ENCODE measurements at regions not wholly inside any gene's neighbourhood (a gene's known extent, or its start where the extent isn't known, plus 50 kb on each side); places are given as distances from the start of the nearest gene placed in this dataset.

GRCh38 chr10:58089739-58090138, 178.0 kb downstream of the IPMK start:
- no peak overlapping the region for H3K4me3 ChIP-seq (ENCODE audit: low read depth, low read length)
- no peak for DNase-seq (ENCODE audit: low read depth)
- TF ChIP-seq CTCF (IDR thresholded peaks at IDR 0.05; ENCODE audit: control insufficient read depth, extremely low read depth, insufficient read depth): no peak

GRCh38 chr10:58087896-58088295, 179.8 kb downstream of the IPMK start:
- no peak for DNase-seq (ENCODE audit: low read depth)
- H3K4me3 ChIP-seq (ENCODE audit: low read depth, low read length): no peak overlapping the region
- no peak for TF ChIP-seq CTCF (IDR thresholded peaks at IDR 0.05; ENCODE audit: control insufficient read depth, extremely low read depth, insufficient read depth)

- TF ChIP-seq CTCF (IDR thresholded peaks at IDR 0.05; ENCODE audit: control insufficient read depth, extremely low read depth, insufficient read depth): no peak
- DNase-seq (ENCODE audit: low read depth): peak; percentile 65
- no peak overlapping the region for H3K4me3 ChIP-seq (ENCODE audit: low read depth, low read length)
These were observed 180.9 kb downstream of the IPMK start for GRCh38 chr10:58086763-58087150.

GRCh38 chr10:58086144-58086762, 181.4 kb downstream of the IPMK start:
- TF ChIP-seq CTCF (IDR thresholded peaks at IDR 0.05; ENCODE audit: control insufficient read depth, extremely low read depth, insufficient read depth): no peak
- peak; percentile 86 for DNase-seq (ENCODE audit: low read depth)

GRCh38 chr10:58082248-58082647, 185.4 kb downstream of the IPMK start:
- H3K4me3 ChIP-seq (ENCODE audit: low read depth, low read length): no peak overlapping the region
- no peak for TF ChIP-seq CTCF (IDR thresholded peaks at IDR 0.05; ENCODE audit: control insufficient read depth, extremely low read depth, insufficient read depth)
- no peak for DNase-seq (ENCODE audit: low read depth)

More at GRCh38 chr10:58086144-58086762, 181.4 kb downstream of the IPMK start:
- no peak overlapping the region for H3K4me3 ChIP-seq (ENCODE audit: low read depth, low read length)

GRCh38 chr10:58081353-58081752, 186.3 kb downstream of the IPMK start:
- TF ChIP-seq CTCF (IDR thresholded peaks at IDR 0.05; ENCODE audit: control insufficient read depth, extremely low read depth, insufficient read depth): no peak
- no peak for DNase-seq (ENCODE audit: low read depth)
- no peak overlapping the region for H3K4me3 ChIP-seq (ENCODE audit: low read depth, low read length)

GRCh38 chr10:58079461-58079860, 188.2 kb downstream of the IPMK start:
- no peak for TF ChIP-seq CTCF (IDR thresholded peaks at IDR 0.05; ENCODE audit: control insufficient read depth, extremely low read depth, insufficient read depth)
- no peak for DNase-seq (ENCODE audit: low read depth)
- no peak overlapping the region for H3K4me3 ChIP-seq (ENCODE audit: low read depth, low read length)
